ENCODE measurements at regions not wholly inside any gene's neighbourhood (a gene's known extent, or its start where the extent isn't known, plus 50 kb on each side); places are given as distances from the start of the nearest gene placed in this dataset.

GRCh38 chr2:88832311-88832991, 141.0 kb downstream of the RPIA start:
- TF ChIP-seq, protein P1, sequence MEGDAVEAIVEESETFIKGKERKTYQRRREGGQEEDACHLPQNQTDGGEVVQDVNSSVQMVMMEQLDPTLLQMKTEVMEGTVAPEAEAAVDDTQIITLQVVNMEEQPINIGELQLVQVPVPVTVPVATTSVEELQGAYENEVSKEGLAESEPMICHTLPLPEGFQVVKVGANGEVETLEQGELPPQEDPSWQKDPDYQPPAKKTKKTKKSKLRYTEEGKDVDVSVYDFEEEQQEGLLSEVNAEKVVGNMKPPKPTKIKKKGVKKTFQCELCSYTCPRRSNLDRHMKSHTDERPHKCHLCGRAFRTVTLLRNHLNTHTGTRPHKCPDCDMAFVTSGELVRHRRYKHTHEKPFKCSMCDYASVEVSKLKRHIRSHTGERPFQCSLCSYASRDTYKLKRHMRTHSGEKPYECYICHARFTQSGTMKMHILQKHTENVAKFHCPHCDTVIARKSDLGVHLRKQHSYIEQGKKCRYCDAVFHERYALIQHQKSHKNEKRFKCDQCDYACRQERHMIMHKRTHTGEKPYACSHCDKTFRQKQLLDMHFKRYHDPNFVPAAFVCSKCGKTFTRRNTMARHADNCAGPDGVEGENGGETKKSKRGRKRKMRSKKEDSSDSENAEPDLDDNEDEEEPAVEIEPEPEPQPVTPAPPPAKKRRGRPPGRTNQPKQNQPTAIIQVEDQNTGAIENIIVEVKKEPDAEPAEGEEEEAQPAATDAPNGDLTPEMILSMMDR (IDR thresholded peaks at IDR 0.05; ENCODE audit: poor library complexity, severe bottlenecking) = no peak
- TF ChIP-seq EP300 (conservative IDR thresholded peaks at IDR 0.05; ENCODE audit: poor library complexity, severe bottlenecking) (no peak), EZH2 (IDR thresholded peaks at IDR 0.05; ENCODE audit: borderline replicate concordance, insufficient read depth, low read length, poor library complexity, severe bottlenecking) (no peak), REST (IDR thresholded peaks at IDR 0.05; ENCODE audit: borderline replicate concordance) (no peak), TAF1 (IDR thresholded peaks at IDR 0.05; ENCODE audit: low read depth) (no peak), POLR2AphosphoS5 (IDR thresholded peaks at IDR 0.05) (no peak), RAD21 (conservative IDR thresholded peaks at IDR 0.05) (no peak), MXI1 (conservative IDR thresholded peaks at IDR 0.05; ENCODE audit: poor library complexity, severe bottlenecking) (no peak), SMC3 (conservative IDR thresholded peaks at IDR 0.05; ENCODE audit: poor library complexity) (no peak)
